IMR-90 (cell line): ENCODE measurements at regions not wholly inside any gene's neighbourhood (a gene's known extent, or its start where the extent isn't known, plus 50 kb on each side); places are given as distances from the start of the nearest gene placed in this dataset.

Source experiments
- CEBPB ChIP-seq: IDR thresholded peaks from 2 replicates; pipeline ENCODE4 v1.6.1; 2012; ENCODE audit warnings: low read depth, low read length, improper control_type of control experiment
- MXI1 ChIP-seq: IDR thresholded peaks from 2 replicates; pipeline ENCODE4 v1.6.1; 2012; ENCODE audit warnings: low read depth, mild to moderate bottlenecking, low read length, moderate library complexity, borderline replicate concordance
- POLR2A ChIP-seq: IDR thresholded peaks from 2 replicates; pipeline ENCODE4 v1.6.1; 2012; ENCODE audit warnings: mild to moderate bottlenecking, low read depth, low read length
- RCOR1 ChIP-seq: IDR thresholded peaks from 2 replicates; pipeline ENCODE4 v1.6.1; 2012; ENCODE audit warnings: mild to moderate bottlenecking, low read length, improper control_type of control experiment; ENCODE audit not compliant: insufficient replicate concordance
- RFX5 ChIP-seq: IDR thresholded peaks from 2 replicates; pipeline ENCODE4 v1.8.0; 2012; ENCODE audit warnings: low read depth, mild to moderate bottlenecking, low read length, moderate library complexity
- SMC3 ChIP-seq: fragments of 150-350 bp; IDR thresholded peaks from 2 replicates; pipeline ENCODE4 v1.6.1; 2016; ENCODE audit warnings: low read depth, mild to moderate bottlenecking, antibody characterized with exemption, low read length, moderate library complexity
- TF ChIP-seq, protein P1 (sequence below): conservative IDR thresholded peaks from 2 replicates; pipeline ENCODE4 v1.5.1; 2012; ENCODE audit warnings: mild to moderate bottlenecking, low read depth, low read length, improper control_type of control experiment
- TF ChIP-seq, protein P2 (sequence below): fragments of 150-350 bp; IDR thresholded peaks from 2 replicates; pipeline ENCODE4 v1.6.1; 2017; ENCODE audit warnings: mild to moderate bottlenecking, antibody characterized with exemption, low read length, low read depth

DNA sequence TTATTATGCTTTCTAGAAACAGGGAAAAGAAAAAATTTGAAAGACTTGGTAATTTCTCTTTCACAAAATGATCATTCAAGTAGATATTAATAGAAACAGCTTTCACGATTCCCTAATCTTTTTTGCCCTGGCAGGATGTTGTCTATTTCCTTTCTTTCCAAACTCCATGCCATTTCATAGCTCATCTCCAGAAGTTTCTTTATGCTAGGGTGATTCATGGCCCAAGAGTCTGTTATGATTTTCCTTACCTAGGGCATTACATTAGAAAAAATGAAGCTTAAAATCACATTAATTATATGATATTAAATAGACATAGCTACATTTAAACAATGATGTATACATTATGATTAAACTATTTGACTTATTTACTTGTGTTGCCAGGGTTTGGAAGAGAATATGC is 762.1 kb downstream of the LTN1 start:
- TF ChIP-seq, protein P1, sequence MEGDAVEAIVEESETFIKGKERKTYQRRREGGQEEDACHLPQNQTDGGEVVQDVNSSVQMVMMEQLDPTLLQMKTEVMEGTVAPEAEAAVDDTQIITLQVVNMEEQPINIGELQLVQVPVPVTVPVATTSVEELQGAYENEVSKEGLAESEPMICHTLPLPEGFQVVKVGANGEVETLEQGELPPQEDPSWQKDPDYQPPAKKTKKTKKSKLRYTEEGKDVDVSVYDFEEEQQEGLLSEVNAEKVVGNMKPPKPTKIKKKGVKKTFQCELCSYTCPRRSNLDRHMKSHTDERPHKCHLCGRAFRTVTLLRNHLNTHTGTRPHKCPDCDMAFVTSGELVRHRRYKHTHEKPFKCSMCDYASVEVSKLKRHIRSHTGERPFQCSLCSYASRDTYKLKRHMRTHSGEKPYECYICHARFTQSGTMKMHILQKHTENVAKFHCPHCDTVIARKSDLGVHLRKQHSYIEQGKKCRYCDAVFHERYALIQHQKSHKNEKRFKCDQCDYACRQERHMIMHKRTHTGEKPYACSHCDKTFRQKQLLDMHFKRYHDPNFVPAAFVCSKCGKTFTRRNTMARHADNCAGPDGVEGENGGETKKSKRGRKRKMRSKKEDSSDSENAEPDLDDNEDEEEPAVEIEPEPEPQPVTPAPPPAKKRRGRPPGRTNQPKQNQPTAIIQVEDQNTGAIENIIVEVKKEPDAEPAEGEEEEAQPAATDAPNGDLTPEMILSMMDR = no peak
- TF ChIP-seq RFX5 = no peak
- TF ChIP-seq, protein P2, sequence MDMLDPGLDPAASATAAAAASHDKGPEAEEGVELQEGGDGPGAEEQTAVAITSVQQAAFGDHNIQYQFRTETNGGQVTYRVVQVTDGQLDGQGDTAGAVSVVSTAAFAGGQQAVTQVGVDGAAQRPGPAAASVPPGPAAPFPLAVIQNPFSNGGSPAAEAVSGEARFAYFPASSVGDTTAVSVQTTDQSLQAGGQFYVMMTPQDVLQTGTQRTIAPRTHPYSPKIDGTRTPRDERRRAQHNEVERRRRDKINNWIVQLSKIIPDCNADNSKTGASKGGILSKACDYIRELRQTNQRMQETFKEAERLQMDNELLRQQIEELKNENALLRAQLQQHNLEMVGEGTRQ = no peak
- no peak for TF ChIP-seq SMC3
- no peak for TF ChIP-seq POLR2A
- no peak for TF ChIP-seq CEBPB
- TF ChIP-seq RCOR1 = no peak
- TF ChIP-seq MXI1 = no peak
